ENCODE measurements at regions not wholly inside any gene's neighbourhood (a gene's known extent, or its start where the extent isn't known, plus 50 kb on each side); places are given as distances from the start of the nearest gene placed in this dataset.

GRCh38 chr6:121886223-121886830, 450.9 kb downstream of the GJA1 start:
- no peak for TF ChIP-seq EZH2 (IDR thresholded peaks at IDR 0.05; ENCODE audit: borderline replicate concordance, low read length)
- TF ChIP-seq CTCF (IDR thresholded peaks at IDR 0.05; ENCODE audit: low read length) = no peak

Data from OCI-LY1 (cell line).